B cell (primary cell): ENCODE measurements at regions not wholly inside any gene's neighbourhood (a gene's known extent, or its start where the extent isn't known, plus 50 kb on each side); places are given as distances from the start of the nearest gene placed in this dataset.
"Not testable (repeated sequence)": the region's sequence is repeated elsewhere in the genome, so short reads cannot be mapped to it uniquely, and the experiment has no call there.

Source experiments
- ATAC-seq: fragments of 200-7000 bp; cut with Tn5 transposase; one replicate; pipeline ENCODE4 v1.10.0; 2021; ENCODE audit warnings: low read depth, mild to moderate bottlenecking, moderate number of reproducible peaks, moderate library complexity
- CTCF ChIA-PET: fragments of 350-600 bp; sonication (Branson Sonifier 250); formaldehyde crosslinking; loops from one replicate; lab custom pipeline; 2021; ENCODE audit warnings: antibody characterized with exemption, inconsistent platforms; lab: Charles Lee
- POLR2A ChIA-PET: fragments of 350-600 bp; sonication (Branson Sonifier 250); formaldehyde crosslinking; loops from one replicate; lab custom pipeline; 2021; ENCODE audit warnings: antibody characterized with exemption; lab: Charles Lee
- DNase-seq: peaks from one replicate; pipeline ENCODE4 v3.0.0; 2013
- H2AFZ ChIP-seq: 2 replicates; pipeline ENCODE4 v1.6.1; 2012; ENCODE audit warnings: mild to moderate bottlenecking, low read depth, low read length; ENCODE audit not compliant: insufficient read depth, poor library complexity, severe bottlenecking
- H3K27ac ChIP-seq, 2 donors: 1 replicate in 1 of 2; 2 replicates in 1 of 2; pipeline ENCODE4 v1.5.1; 2012 to 2013; ENCODE audit warnings: low read length in 2 of 2, mild to moderate bottlenecking in 2 of 2, moderate library complexity in 1 of 2
- H3K27me3 ChIP-seq, 4 experiments: fragments of 200-600 bp in 1 of 4; sonication (generic) in 1 of 4; replicated peaks in 1 of 4; 1 replicate in 2 of 4; 2 replicates in 2 of 4; pipeline versions ENCODE4 v1.6.1 to v1.7.0; 2013 to 2016; ENCODE audit warnings: low read length in 3 of 4, mild to moderate bottlenecking in 2 of 4, mixed read lengths in 1 of 4, moderate library complexity in 1 of 4; ENCODE audit not compliant: insufficient read depth in 4 of 4, control insufficient read depth in 3 of 4; ENCODE audit errors: control extremely low read depth in 1 of 4
- H3K36me3 ChIP-seq, 2 experiments: replicated peaks in 1 of 2; 1 replicate in 1 of 2; 2 replicates in 1 of 2; pipeline versions ENCODE4 v1.6.1 to v1.7.1; 2013; ENCODE audit warnings: low read length in 1 of 2; ENCODE audit not compliant: insufficient read depth in 2 of 2, control insufficient read depth in 1 of 2; ENCODE audit errors: control extremely low read depth in 1 of 2, extremely low read depth in 1 of 2
- H3K4me1 ChIP-seq, 2 donors: fragments of 200-600 bp in 1 of 2; sonication (generic) in 1 of 2; 1 replicate in 1 of 2; 2 replicates in 1 of 2; pipeline versions ENCODE4 v1.5.1 to v1.6.1; 2013 to 2017; ENCODE audit warnings: low read length in 2 of 2; ENCODE audit not compliant: control insufficient read depth in 2 of 2, insufficient read depth in 2 of 2
- H3K4me2 ChIP-seq: replicated peaks from 2 replicates; pipeline ENCODE3; 2012; ENCODE audit warnings: mild to moderate bottlenecking, low read depth, low read length; ENCODE audit not compliant: poor library complexity, severe bottlenecking
- H3K4me3 ChIP-seq, 5 experiments: fragments of 200-600 bp in 1 of 5; sonication (generic) in 1 of 5; 1 replicate in 3 of 5; 2 replicates in 2 of 5; pipeline versions ENCODE4 v1.5.1 to v1.7.0; 2011 to 2016; ENCODE audit warnings: low read length in 4 of 5, mild to moderate bottlenecking in 4 of 5, low read depth in 2 of 5, control low read depth in 1 of 5, moderate library complexity in 1 of 5; ENCODE audit not compliant: insufficient read depth in 1 of 5; ENCODE audit errors: control extremely low read depth in 1 of 5, extremely low read depth in 1 of 5
- H3K79me2 ChIP-seq: fragments of 200-600 bp; sonication (generic); one replicate; pipeline ENCODE4 v1.6.0; 2016; ENCODE audit warnings: low read length; ENCODE audit not compliant: control insufficient read depth, insufficient read depth
- H3K9ac ChIP-seq: fragments of 200-600 bp; sonication (generic); 2 replicates; pipeline ENCODE4 v1.6.1; 2017; ENCODE audit warnings: mild to moderate bottlenecking, low read length, moderate library complexity
- H3K9me3 ChIP-seq, 3 donors: one replicate each; pipeline versions ENCODE4 v1.6.1 to v1.7.1; 2013; ENCODE audit warnings: low read length in 2 of 3; ENCODE audit not compliant: control insufficient read depth in 2 of 3, insufficient read depth in 1 of 3; ENCODE audit errors: control extremely low read depth in 1 of 3
- H4K20me1 ChIP-seq: 2 replicates; pipeline ENCODE4 v1.6.0; 2012; ENCODE audit warnings: mild to moderate bottlenecking, low read length; ENCODE audit not compliant: insufficient read depth, control insufficient read depth, poor library complexity, severe bottlenecking
- H3K27ac Mint-ChIP-seq: one replicate; pipeline ENCODE4 v1.8.0; 2021; ENCODE audit warnings: mixed read lengths
- H3K27me3 Mint-ChIP-seq: one replicate; pipeline ENCODE4 v1.8.0; 2021; ENCODE audit warnings: mixed read lengths
- H3K4me1 Mint-ChIP-seq: one replicate; pipeline ENCODE4 v1.8.0; 2021; ENCODE audit warnings: mixed read lengths
- H3K4me3 Mint-ChIP-seq: one replicate; pipeline ENCODE4 v1.8.0; 2021; ENCODE audit warnings: mixed read lengths
- H3K9me3 Mint-ChIP-seq: one replicate; pipeline ENCODE4 v1.8.0; 2022; ENCODE audit warnings: mixed read lengths; ENCODE audit not compliant: insufficient read depth
- WGBS: methylation state at CpG from one replicate; pipeline ENCODE4 v1.1.5; 2013; ENCODE audit warnings: missing lambda C conversion rate; ENCODE audit not compliant: insufficient coverage; 5-methylcytosine and 5-hydroxymethylcytosine counted together
- intact Hi-C: fragments of 100-400 bp; cut with micrococcal nuclease; formaldehyde crosslinking; loops from one replicate; pipeline ENCODE4 v1.10.0; 2022

GRCh38 chr11:71712350-71712749 lies 120.7 kb upstream of the DEFB108B start:
- H3K4me3 ChIP-seq, H4K20me1 ChIP-seq, H3K27ac ChIP-seq, CTCF ChIA-PET, H2AFZ ChIP-seq, DNase-seq, H3K4me2 ChIP-seq, H3K4me1 ChIP-seq, H3K4me3 Mint-ChIP-seq, H3K27ac Mint-ChIP-seq, ATAC-seq, H3K9me3 Mint-ChIP-seq, H3K9me3 ChIP-seq, POLR2A ChIA-PET, H3K27me3 ChIP-seq, intact Hi-C loops, H3K36me3 ChIP-seq, H3K79me2 ChIP-seq, H3K4me1 Mint-ChIP-seq, H3K9ac ChIP-seq: not testable (repeated sequence)
- H3K27me3 Mint-ChIP-seq = peaks cover 11% of the 10 kb centered on the region
- WGBS = no CpG with 5 or more reads among the region's 2 CpGs

- H3K9me3 Mint-ChIP-seq, H3K27me3 Mint-ChIP-seq, H3K36me3 ChIP-seq, H3K4me1 ChIP-seq, H3K27me3 ChIP-seq, H3K27ac Mint-ChIP-seq, DNase-seq, H2AFZ ChIP-seq, H3K4me3 ChIP-seq, H3K9ac ChIP-seq, H3K4me3 Mint-ChIP-seq, H3K4me2 ChIP-seq, CTCF ChIA-PET, H3K4me1 Mint-ChIP-seq, POLR2A ChIA-PET, ATAC-seq, intact Hi-C loops, H4K20me1 ChIP-seq, H3K79me2 ChIP-seq, H3K27ac ChIP-seq, H3K9me3 ChIP-seq: not testable (repeated sequence)
- no CpG with 5 or more reads among the region's 5 CpGs for WGBS
Observed at GRCh38 chr11:71712846-71713245, 120.2 kb upstream of the DEFB108B start.

DNA sequence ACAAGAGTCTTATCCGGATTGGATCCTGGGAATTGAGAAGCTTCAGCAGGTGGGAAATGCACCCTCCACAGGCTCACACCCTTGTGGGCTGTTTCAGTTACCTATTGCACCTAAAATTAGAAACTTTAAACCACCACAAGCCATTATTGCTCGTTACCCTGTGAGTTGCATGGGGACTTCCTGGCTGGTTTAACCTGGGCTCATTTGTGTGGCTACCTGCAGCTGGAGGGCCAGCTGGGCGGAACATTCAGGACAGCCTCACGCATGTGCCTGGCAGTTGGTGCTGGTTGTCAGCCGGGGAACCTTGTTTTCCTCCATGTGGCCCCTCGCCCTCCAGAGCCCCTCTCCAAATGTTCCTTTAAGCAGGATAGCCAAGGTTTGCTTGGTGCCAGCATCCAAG lies 118.5 kb upstream of the DEFB108B start:
- H3K4me1 ChIP-seq, H3K79me2 ChIP-seq, H3K9ac ChIP-seq, H3K4me2 ChIP-seq, H3K9me3 ChIP-seq, H4K20me1 ChIP-seq, H3K27me3 Mint-ChIP-seq, H3K27ac Mint-ChIP-seq, H3K27me3 ChIP-seq, DNase-seq, H3K4me3 Mint-ChIP-seq, H3K36me3 ChIP-seq, ATAC-seq, POLR2A ChIA-PET, intact Hi-C loops, H2AFZ ChIP-seq, H3K4me3 ChIP-seq, H3K9me3 Mint-ChIP-seq, H3K27ac ChIP-seq, H3K4me1 Mint-ChIP-seq, CTCF ChIA-PET: not testable (repeated sequence)
- 80% methylated on average over 5 of the region's 6 CpGs for WGBS

DNA sequence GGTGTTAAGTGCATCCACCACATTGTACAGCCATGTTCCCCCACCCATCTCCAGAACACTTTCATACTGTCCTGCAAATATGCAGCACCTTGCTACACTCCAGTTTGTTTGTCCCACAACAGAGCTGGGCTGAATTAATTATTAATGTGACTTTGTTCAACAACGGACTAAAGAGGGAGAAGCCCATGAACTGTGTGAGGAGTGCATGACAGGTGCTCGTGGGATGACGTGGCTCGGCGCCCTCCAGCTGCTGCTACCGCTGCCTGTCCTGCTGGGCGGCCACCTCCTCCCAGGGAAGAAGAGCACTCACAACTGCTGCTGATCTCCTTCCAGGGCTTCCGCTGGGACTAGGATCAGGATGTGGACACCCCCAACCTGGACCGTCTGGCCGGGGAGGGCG lies 111.2 kb upstream of the DEFB108B start:
- intact Hi-C loops, CTCF ChIA-PET, H2AFZ ChIP-seq, H4K20me1 ChIP-seq, POLR2A ChIA-PET, DNase-seq, H3K9ac ChIP-seq, H3K4me2 ChIP-seq, H3K4me1 ChIP-seq, H3K9me3 ChIP-seq, H3K36me3 ChIP-seq, H3K27me3 ChIP-seq, H3K4me3 ChIP-seq, H3K79me2 ChIP-seq, H3K4me1 Mint-ChIP-seq, ATAC-seq, H3K27ac ChIP-seq, H3K9me3 Mint-ChIP-seq, H3K4me3 Mint-ChIP-seq, H3K27ac Mint-ChIP-seq: not testable (repeated sequence)
- 80% methylated on average over 1 of the region's 11 CpGs for WGBS
- peaks cover 15% of the 10 kb centered on the region for H3K27me3 Mint-ChIP-seq
